ENCODE measurements at regions not wholly inside any gene's neighbourhood (a gene's known extent, or its start where the extent isn't known, plus 50 kb on each side); places are given as distances from the start of the nearest gene placed in this dataset.

DNA sequence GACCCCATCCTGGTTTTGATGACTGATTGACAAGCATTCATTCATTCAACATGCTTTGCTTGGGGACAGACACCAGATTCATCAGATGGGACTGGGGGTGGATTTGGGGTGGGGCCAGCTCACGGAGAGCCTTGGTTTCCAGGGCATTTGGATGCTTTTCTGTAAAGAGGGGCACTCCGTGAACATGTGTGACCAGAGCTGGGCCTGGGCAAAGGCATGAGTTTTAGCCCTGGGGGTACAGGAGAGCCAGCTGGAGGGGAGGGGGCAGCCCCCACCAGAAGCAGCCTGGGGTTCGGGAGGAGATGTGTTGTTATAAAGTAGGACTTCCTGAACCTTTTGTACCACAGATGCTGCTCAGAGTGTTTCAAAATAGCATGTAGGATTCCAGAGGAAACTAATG is 99.7 kb downstream of the RIPK4 start:
- DNase-seq (ENCODE audit: low spot score, unreplicated experiment): no peak

DNA sequence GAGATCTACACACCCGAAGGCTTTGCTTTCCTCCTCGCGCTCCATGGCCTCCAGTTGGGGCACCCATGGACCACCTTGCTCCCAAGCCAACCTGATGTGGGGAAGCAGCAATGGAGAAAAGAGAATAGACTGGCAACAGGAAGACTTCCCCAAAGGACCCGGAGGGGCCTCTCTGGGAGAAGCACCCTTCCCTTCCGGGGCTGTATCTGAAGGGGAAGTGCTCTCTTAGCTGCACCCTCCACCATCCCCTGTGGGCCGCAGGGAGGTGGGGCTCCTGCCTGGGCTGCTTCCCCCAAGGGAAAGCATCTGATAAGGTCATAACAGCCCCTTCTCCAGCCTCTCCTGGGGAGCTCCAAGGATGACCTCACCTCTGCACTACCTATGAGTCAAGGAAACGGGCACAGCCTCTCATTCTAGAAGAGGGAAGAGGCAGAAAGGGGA is 100.2 kb downstream of the RIPK4 start:
- Mint-ChIP-seq H3K27me3 (no peaks in the 10 kb centered on the region), H3K27ac (no peak overlapping the region), H3K36me3 (ENCODE audit: insufficient read depth) (no peaks in the 10 kb centered on the region), H3K4me3 (ENCODE audit: low read depth) (no peak overlapping the region), H3K9me3 (ENCODE audit: low read depth) (no peaks in the 10 kb centered on the region), H3K4me1 (ENCODE audit: low read depth) (peaks cover 16% of the 10 kb centered on the region)
- DNase-seq (ENCODE audit: low spot score, unreplicated experiment): no peak
- TF ChIP-seq, protein P1, sequence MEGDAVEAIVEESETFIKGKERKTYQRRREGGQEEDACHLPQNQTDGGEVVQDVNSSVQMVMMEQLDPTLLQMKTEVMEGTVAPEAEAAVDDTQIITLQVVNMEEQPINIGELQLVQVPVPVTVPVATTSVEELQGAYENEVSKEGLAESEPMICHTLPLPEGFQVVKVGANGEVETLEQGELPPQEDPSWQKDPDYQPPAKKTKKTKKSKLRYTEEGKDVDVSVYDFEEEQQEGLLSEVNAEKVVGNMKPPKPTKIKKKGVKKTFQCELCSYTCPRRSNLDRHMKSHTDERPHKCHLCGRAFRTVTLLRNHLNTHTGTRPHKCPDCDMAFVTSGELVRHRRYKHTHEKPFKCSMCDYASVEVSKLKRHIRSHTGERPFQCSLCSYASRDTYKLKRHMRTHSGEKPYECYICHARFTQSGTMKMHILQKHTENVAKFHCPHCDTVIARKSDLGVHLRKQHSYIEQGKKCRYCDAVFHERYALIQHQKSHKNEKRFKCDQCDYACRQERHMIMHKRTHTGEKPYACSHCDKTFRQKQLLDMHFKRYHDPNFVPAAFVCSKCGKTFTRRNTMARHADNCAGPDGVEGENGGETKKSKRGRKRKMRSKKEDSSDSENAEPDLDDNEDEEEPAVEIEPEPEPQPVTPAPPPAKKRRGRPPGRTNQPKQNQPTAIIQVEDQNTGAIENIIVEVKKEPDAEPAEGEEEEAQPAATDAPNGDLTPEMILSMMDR (IDR thresholded peaks at IDR 0.05; ENCODE audit: unreplicated experiment): no peak

More for the DNA sequence above, 99.7 kb downstream of the RIPK4 start:
- no peak overlapping the region for H3K27ac Mint-ChIP-seq
- no peaks in the 10 kb centered on the region for H3K36me3 Mint-ChIP-seq (ENCODE audit: insufficient read depth)
- no peaks in the 10 kb centered on the region for H3K27me3 Mint-ChIP-seq
- H3K9me3 Mint-ChIP-seq (ENCODE audit: low read depth): no peaks in the 10 kb centered on the region
- no peak overlapping the region for H3K4me3 Mint-ChIP-seq (ENCODE audit: low read depth)
- TF ChIP-seq, protein P1 (IDR thresholded peaks at IDR 0.05; ENCODE audit: unreplicated experiment): no peak
- H3K4me1 Mint-ChIP-seq (ENCODE audit: low read depth): peaks cover 16% of the 10 kb centered on the region

DNA sequence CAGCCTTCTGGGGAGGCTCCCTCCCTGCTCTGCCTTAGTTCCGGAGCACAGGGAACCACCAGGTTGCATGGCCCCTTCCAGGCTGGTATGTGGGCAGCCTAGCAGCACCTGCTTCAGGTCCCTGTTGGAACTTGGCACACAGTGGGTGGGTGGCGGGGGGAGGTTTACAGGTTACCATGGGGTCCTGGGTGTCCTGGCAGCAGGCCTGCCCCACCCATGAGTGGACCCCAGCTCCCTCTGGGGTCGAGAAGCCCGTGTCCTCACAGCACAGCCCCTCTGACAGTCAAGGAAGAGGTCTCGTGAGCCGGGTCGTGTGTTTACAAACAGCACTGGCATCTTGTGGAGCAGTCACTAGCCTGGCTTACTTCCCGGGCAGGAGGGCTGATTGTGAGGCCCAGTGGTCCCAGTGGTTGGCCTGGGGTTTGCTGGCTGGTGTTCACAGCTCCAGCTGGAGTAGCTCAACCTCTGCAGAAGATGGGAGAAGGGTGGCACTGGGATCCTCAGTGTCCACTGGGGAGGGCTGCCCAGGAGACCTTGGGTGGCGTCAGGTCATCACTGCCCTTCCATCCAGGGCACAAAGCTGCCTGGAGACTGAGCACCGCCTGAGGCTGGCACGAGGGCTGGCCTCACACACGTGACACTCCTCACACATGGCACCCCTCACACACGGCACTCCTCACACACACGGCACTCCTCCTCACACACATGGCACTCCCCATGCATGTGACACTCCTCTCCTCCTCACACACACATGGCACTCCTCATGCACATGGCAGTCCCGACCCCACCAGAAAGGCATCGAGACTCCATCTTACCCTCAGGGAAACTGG is 100.9 kb downstream of the RIPK4 start:
- H3K27me3 Mint-ChIP-seq: no peaks in the 10 kb centered on the region
- TF ChIP-seq, protein P1 (IDR thresholded peaks at IDR 0.05; ENCODE audit: unreplicated experiment): no peak
- H3K4me3 Mint-ChIP-seq (ENCODE audit: low read depth): no peak overlapping the region
- no peak overlapping the region for H3K27ac Mint-ChIP-seq
- peaks cover 16% of the 10 kb centered on the region for H3K4me1 Mint-ChIP-seq (ENCODE audit: low read depth)
- H3K9me3 Mint-ChIP-seq (ENCODE audit: low read depth): no peaks in the 10 kb centered on the region
- no peak for DNase-seq (ENCODE audit: low spot score, unreplicated experiment)
- H3K36me3 Mint-ChIP-seq (ENCODE audit: insufficient read depth): no peaks in the 10 kb centered on the region

DNA sequence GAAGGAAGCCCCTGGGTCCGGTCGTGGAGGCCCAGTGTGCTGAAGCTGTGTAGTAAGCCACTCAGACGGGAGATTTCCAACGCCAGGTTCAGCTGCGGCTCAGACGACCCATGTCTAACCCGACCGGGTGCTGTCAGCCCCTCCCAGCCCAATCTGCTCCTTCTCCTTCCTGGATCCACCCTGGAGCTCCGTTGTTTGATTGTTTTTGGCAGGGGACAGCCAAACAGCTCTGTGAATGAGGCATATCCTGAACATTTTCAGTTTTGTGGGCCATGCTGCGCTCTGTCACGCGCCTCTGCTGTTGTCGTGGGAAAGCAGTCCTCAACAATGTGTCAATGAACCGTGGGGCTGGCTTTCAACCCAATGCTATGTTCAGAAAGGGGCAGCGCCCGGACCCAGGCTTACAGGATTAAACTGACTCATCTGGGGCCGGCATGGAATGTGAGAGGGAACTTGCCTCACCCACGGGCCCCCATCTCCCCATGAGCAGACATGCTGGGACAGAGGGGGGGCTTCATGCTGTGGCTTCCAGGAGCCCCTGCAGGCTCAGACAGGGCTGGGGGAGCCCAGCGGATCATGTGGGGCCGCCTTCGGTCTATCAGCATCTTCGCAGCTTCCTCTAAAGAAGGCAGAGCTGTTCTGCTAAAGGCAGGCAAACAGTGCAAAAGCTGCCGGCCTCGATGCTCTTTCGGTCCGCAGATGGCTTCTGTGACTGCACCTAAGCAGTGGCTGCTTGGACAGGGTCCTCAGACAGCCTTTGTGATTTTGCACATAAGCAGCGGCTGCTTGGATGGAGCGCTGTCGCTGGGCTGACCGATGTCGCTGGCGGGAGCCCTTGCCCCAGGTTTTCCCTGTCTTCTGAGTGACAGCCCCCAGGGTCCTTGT is 101.7 kb downstream of the RIPK4 start:
- Mint-ChIP-seq H3K4me1 (ENCODE audit: low read depth) (peaks cover 16% of the 10 kb centered on the region), H3K27ac (peak overlapping the region; percentile 31), H3K27me3 (no peaks in the 10 kb centered on the region), H3K4me3 (ENCODE audit: low read depth) (no peak overlapping the region), H3K9me3 (ENCODE audit: low read depth) (no peaks in the 10 kb centered on the region), H3K36me3 (ENCODE audit: insufficient read depth) (no peaks in the 10 kb centered on the region)
- TF ChIP-seq, protein P1 (IDR thresholded peaks at IDR 0.05; ENCODE audit: unreplicated experiment): no peak
- DNase-seq (ENCODE audit: low spot score, unreplicated experiment): no peak
